Hepatocyte (in vitro differentiated cells): ENCODE measurements at regions not wholly inside any gene's neighbourhood (a gene's known extent, or its start where the extent isn't known, plus 50 kb on each side); places are given as distances from the start of the nearest gene placed in this dataset.

Experiments
- DNase-seq: peaks from one replicate; pipeline ENCODE4 v3.0.0-alpha.2; 2016; ENCODE audit warnings: low spot score
- H2AFZ ChIP-seq: fragments of 200-600 bp; sonication (generic); 2 replicates; pipeline ENCODE4 v1.6.0; 2016; ENCODE audit warnings: antibody characterized with exemption, mild to moderate bottlenecking
- H3K27ac ChIP-seq: fragments of 200-600 bp; sonication (generic); 2 replicates; pipeline ENCODE4 v1.5.1; 2016; ENCODE audit warnings: mild to moderate bottlenecking
- H3K27me3 ChIP-seq: fragments of 200-600 bp; sonication (generic); 2 replicates; pipeline ENCODE4 v1.6.1; 2016
- H3K36me3 ChIP-seq: fragments of 200-600 bp; sonication (generic); replicated peaks from 2 replicates; pipeline ENCODE4 v1.5.1; 2016; ENCODE audit warnings: low read depth; ENCODE audit not compliant: insufficient read depth
- H3K4me1 ChIP-seq: fragments of 200-600 bp; sonication (generic); 2 replicates; pipeline ENCODE4 v1.5.1; 2016; ENCODE audit warnings: mild to moderate bottlenecking, moderate library complexity; ENCODE audit not compliant: insufficient read depth
- H3K4me2 ChIP-seq: fragments of 200-600 bp; sonication (generic); 2 replicates; pipeline ENCODE4 v1.6.0; 2016
- H3K4me3 ChIP-seq: fragments of 200-600 bp; sonication (generic); 2 replicates; pipeline ENCODE4 v1.5.1; 2016; ENCODE audit warnings: mild to moderate bottlenecking
- H3K79me2 ChIP-seq: fragments of 200-600 bp; sonication (generic); 2 replicates; pipeline ENCODE4 v1.6.0; 2017; ENCODE audit warnings: mild to moderate bottlenecking
- H3K9me2 ChIP-seq: fragments of 200-600 bp; sonication (generic); replicated peaks from 2 replicates; pipeline ENCODE4 v1.6.0; 2017; ENCODE audit warnings: mild to moderate bottlenecking; ENCODE audit not compliant: insufficient read depth
- H3K9me3 ChIP-seq: fragments of 200-600 bp; sonication (generic); 2 replicates; pipeline ENCODE4 v1.5.1; 2016; ENCODE audit warnings: low read depth, mild to moderate bottlenecking
- H4K20me1 ChIP-seq: fragments of 200-600 bp; sonication (generic); 2 replicates; pipeline ENCODE4 v1.6.0; 2016; ENCODE audit warnings: mild to moderate bottlenecking; ENCODE audit not compliant: insufficient read depth, poor library complexity, severe bottlenecking
- EZH2 ChIP-seq: fragments of 200-600 bp; sonication (generic); IDR thresholded peaks from 2 replicates; pipeline ENCODE4 v1.6.1; 2016; ENCODE audit warnings: antibody characterized with exemption, mild to moderate bottlenecking, borderline replicate concordance
- EZH2phosphoT487 ChIP-seq: fragments of 200-600 bp; sonication (generic); IDR thresholded peaks from one replicate; pipeline ENCODE4 v1.6.1; 2018; ENCODE audit warnings: antibody characterized with exemption, mild to moderate bottlenecking, low read depth, moderate library complexity; ENCODE audit not compliant: unreplicated experiment, severe bottlenecking
- WGBS: methylation state at CpG from one replicate; pipeline ENCODE4 v1.1.6; 2016; ENCODE audit warnings: low lambda C conversion rate; ENCODE audit errors: missing lambda C conversion rate; 5-methylcytosine and 5-hydroxymethylcytosine counted together
- TF ChIP-seq, protein P1 (sequence below): fragments of 200-600 bp; sonication (generic); IDR thresholded peaks from 2 replicates; pipeline ENCODE4 v1.5.1; 2016; ENCODE audit warnings: antibody characterized with exemption, mild to moderate bottlenecking; ENCODE audit not compliant: poor library complexity

GRCh38 chr12:113684908-113685782 is 213.5 kb upstream of the LHX5 start:
- Histone ChIP-seq H3K36me3 (no peaks in the 10 kb centered on the region), H3K4me3 (no peak overlapping the region), H3K27me3 (no peaks in the 10 kb centered on the region), H3K9me3 (no peaks in the 10 kb centered on the region), H3K9me2 (no peaks in the 10 kb centered on the region), H3K4me2 (no peak overlapping the region), H3K27ac (no peak overlapping the region), H3K4me1 (no peaks in the 10 kb centered on the region), H3K79me2 (no peaks in the 10 kb centered on the region), H4K20me1 (no peaks in the 10 kb centered on the region), H2AFZ (no peak overlapping the region)
- TF ChIP-seq EZH2 (no peak), EZH2phosphoT487 (no peak)
- TF ChIP-seq, protein P1, sequence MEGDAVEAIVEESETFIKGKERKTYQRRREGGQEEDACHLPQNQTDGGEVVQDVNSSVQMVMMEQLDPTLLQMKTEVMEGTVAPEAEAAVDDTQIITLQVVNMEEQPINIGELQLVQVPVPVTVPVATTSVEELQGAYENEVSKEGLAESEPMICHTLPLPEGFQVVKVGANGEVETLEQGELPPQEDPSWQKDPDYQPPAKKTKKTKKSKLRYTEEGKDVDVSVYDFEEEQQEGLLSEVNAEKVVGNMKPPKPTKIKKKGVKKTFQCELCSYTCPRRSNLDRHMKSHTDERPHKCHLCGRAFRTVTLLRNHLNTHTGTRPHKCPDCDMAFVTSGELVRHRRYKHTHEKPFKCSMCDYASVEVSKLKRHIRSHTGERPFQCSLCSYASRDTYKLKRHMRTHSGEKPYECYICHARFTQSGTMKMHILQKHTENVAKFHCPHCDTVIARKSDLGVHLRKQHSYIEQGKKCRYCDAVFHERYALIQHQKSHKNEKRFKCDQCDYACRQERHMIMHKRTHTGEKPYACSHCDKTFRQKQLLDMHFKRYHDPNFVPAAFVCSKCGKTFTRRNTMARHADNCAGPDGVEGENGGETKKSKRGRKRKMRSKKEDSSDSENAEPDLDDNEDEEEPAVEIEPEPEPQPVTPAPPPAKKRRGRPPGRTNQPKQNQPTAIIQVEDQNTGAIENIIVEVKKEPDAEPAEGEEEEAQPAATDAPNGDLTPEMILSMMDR, result no peak
- 76% methylated on average over 20 of the region's 20 CpGs for WGBS
- DNase-seq, result no peak

DNA sequence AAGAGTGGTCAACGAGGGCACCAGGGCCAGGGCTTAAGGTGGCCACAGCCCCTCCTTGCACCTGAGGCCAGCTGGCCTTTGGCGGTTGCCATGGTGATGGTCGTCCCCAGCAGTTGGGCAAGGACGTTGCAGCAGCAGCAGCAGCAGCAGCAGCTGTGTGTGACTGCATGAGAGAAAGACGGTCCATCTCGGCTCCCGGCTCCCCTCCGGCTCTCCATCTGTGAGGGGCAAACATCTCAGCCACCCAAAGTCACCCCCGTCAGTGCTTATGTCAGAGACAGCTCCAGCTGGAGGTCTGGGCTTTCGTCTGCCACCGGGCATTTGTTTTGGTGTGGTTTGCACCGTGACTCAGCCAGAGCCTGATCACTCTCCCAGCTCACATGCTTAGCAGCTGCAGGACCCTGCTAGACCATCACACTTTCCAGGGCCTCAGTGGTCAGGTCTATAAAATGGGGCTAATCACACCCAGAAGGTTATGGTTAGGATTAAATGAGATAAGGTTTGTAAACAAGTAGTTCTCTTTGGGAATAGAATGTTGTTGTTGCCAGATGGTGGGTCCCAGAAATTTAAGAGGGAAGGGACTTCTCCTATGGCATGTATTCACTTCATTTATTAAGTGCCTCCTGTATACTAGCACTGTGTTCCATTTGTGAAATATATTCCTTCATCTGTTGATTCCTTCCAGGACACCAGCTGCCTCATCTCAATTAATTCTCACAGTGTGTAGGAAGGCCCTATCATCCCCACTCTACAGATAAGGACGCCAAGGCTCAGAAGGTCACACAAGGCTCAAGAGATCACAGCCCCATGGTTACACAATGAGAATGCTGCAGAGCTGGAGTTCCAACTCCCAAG is 212.6 kb upstream of the LHX5 start:
- H3K79me2 ChIP-seq, result no peaks in the 10 kb centered on the region
- 59% methylated on average over 13 of the region's 13 CpGs for WGBS
- H3K36me3 ChIP-seq, result no peaks in the 10 kb centered on the region
- no peaks in the 10 kb centered on the region for H3K27me3 ChIP-seq
- no peak for DNase-seq
- no peaks in the 10 kb centered on the region for H3K4me1 ChIP-seq
- H3K4me3 ChIP-seq, result no peak overlapping the region
- H3K9me2 ChIP-seq, result no peaks in the 10 kb centered on the region
- H2AFZ ChIP-seq, result no peak overlapping the region
- H4K20me1 ChIP-seq, result no peaks in the 10 kb centered on the region
- H3K27ac ChIP-seq, result no peak overlapping the region
- TF ChIP-seq, protein P1, result no peak
- TF ChIP-seq EZH2 (no peak), EZH2phosphoT487 (no peak)
- H3K9me3 ChIP-seq, result no peaks in the 10 kb centered on the region
- no peak overlapping the region for H3K4me2 ChIP-seq

DNA sequence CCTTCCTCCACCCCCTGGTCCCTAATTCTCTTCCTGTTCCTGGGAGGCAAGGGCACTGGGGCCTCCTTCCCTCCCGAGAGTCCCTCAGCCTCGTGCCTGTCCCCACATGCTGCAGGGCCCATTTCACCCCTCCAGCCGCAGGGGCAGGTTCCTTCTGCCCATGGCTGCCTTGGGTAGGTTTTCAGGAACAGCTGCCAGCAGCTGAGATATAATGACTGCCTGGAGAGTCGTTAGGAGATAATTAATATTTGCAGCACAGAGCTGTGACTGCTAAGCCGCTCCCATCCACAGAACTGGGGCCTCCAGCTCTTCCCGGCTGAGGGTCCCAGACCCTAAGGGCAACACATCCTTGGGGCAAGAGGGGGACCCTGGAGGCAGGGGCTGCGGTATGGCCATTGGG is 211.9 kb upstream of the LHX5 start:
- 72% methylated on average over 7 of the region's 7 CpGs for WGBS
- Histone ChIP-seq H3K79me2 (no peaks in the 10 kb centered on the region), H2AFZ (no peak overlapping the region), H4K20me1 (no peaks in the 10 kb centered on the region), H3K4me1 (no peaks in the 10 kb centered on the region), H3K27ac (no peak overlapping the region), H3K9me2 (no peaks in the 10 kb centered on the region), H3K9me3 (no peaks in the 10 kb centered on the region), H3K4me3 (no peak overlapping the region), H3K4me2 (no peak overlapping the region), H3K27me3 (no peaks in the 10 kb centered on the region), H3K36me3 (no peaks in the 10 kb centered on the region)
- TF ChIP-seq EZH2phosphoT487 (no peak), EZH2 (no peak)
- TF ChIP-seq, protein P1, result no peak
- no peak for DNase-seq
